H1 (cell line): ENCODE measurements at regions not wholly inside any gene's neighbourhood (a gene's known extent, or its start where the extent isn't known, plus 50 kb on each side); places are given as distances from the start of the nearest gene placed in this dataset.

Experiments used
- CTCF ChIA-PET: fragments of 300-600 bp; sonication (Branson Sonifier 250); formaldehyde crosslinking; loops from one replicate; lab custom pipeline; 2021; ENCODE audit not compliant: partially characterized antibody; lab: Charles Lee
- POLR2A ChIA-PET: fragments of 300-600 bp; sonication (Branson Sonifier 250); formaldehyde crosslinking; loops from one replicate; lab custom pipeline; 2021; ENCODE audit warnings: inconsistent platforms; ENCODE audit not compliant: partially characterized antibody; lab: Charles Lee
- DNase-seq, 2 experiments: peaks; one replicate each; pipeline versions ENCODE4 v3.0.0 to v3.0.0-alpha.2; 2010 to 2022; ENCODE audit warnings: low spot score in 2 of 2, low read depth in 1 of 2, mixed read lengths in 1 of 2
- FAIRE-seq: peaks from 2 replicates; lab custom pipeline; 2011; peaks lifted over from hg19 to GRCh38; lab: Jason Lieb, UNC
- H2AFZ ChIP-seq: 2 replicates; pipeline ENCODE4 v1.8.1; 2012; ENCODE audit warnings: low read length, inconsistent platforms
- H2AK5ac ChIP-seq: 2 replicates; pipeline ENCODE4 v1.6.1; 2013; ENCODE audit warnings: low read depth, low read length
- H2BK120ac ChIP-seq: replicated peaks from 2 replicates; pipeline ENCODE3; 2013; ENCODE audit warnings: low read depth, low read length, inconsistent platforms
- H2BK12ac ChIP-seq: 2 replicates; pipeline ENCODE4 v1.6.1; 2013; ENCODE audit warnings: low read depth, low read length
- H2BK15ac ChIP-seq: 2 replicates; pipeline ENCODE4 v1.6.1; 2013; ENCODE audit warnings: low read length
- H2BK20ac ChIP-seq: 2 replicates; pipeline ENCODE4 v1.6.1; 2013; ENCODE audit warnings: low read length
- H2BK5ac ChIP-seq: 2 replicates; pipeline ENCODE4 v1.6.1; 2013; ENCODE audit warnings: low read depth, low read length
- H3K14ac ChIP-seq: 2 replicates; pipeline ENCODE4 v1.6.1; 2013; ENCODE audit warnings: inconsistent platforms; ENCODE audit not compliant: insufficient read length
- H3K18ac ChIP-seq: 2 replicates; pipeline ENCODE4 v1.6.1; 2013; ENCODE audit warnings: low read length; ENCODE audit errors: extremely low read depth
- H3K23ac ChIP-seq: 2 replicates; pipeline ENCODE4 v1.6.1; 2013; ENCODE audit warnings: inconsistent platforms; ENCODE audit not compliant: insufficient read length
- H3K23me2 ChIP-seq: 2 replicates; pipeline ENCODE4 v1.6.1; 2013; ENCODE audit warnings: low read depth, low read length
- H3K27ac ChIP-seq: 2 replicates; pipeline ENCODE4 v1.6.1; 2011; ENCODE audit warnings: low read depth, low read length, inconsistent platforms
- H3K27me3 ChIP-seq, 4 experiments: replicated peaks in 1 of 4; 1 replicate in 1 of 4; 2 replicates in 3 of 4; pipeline versions ENCODE4 v1.6.1 to v1.8.1; 2011 to 2013; ENCODE audit warnings: low read length in 3 of 4, mild to moderate bottlenecking in 3 of 4, inconsistent platforms in 2 of 4, mixed read lengths in 2 of 4, moderate library complexity in 1 of 4; ENCODE audit not compliant: control insufficient read depth in 3 of 4, insufficient read depth in 3 of 4; ENCODE audit errors: extremely low read depth in 1 of 4
- H3K36me3 ChIP-seq, 4 experiments: 2 replicates each; pipeline versions ENCODE4 v1.6.1 to v1.8.1; 2011 to 2013; ENCODE audit warnings: mild to moderate bottlenecking in 4 of 4, low read length in 3 of 4, moderate library complexity in 2 of 4, control low read depth in 1 of 4, inconsistent platforms in 1 of 4; ENCODE audit not compliant: insufficient read depth in 4 of 4, control insufficient read depth in 2 of 4
- H3K4ac ChIP-seq: replicated peaks from 2 replicates; pipeline ENCODE3; 2013; ENCODE audit warnings: low read length, low read depth, mixed read lengths, inconsistent platforms; ENCODE audit not compliant: insufficient read length
- H3K4me1 ChIP-seq, 4 experiments: replicated peaks in 1 of 4; 1 replicate in 1 of 4; 2 replicates in 3 of 4; pipeline versions ENCODE4 v1.6.1 to v1.8.1; 2011 to 2013; ENCODE audit warnings: low read length in 3 of 4, inconsistent platforms in 2 of 4, mixed read lengths in 1 of 4; ENCODE audit not compliant: insufficient read depth in 4 of 4, control insufficient read depth in 3 of 4
- H3K4me2 ChIP-seq, 2 experiments: 2 replicates each; pipeline versions ENCODE4 v1.6.1 to v1.8.1; 2011 to 2013; ENCODE audit warnings: low read depth in 2 of 2, low read length in 2 of 2, control low read depth in 1 of 2, inconsistent platforms in 1 of 2, mild to moderate bottlenecking in 1 of 2; ENCODE audit not compliant: insufficient read depth in 1 of 2
- H3K4me3 ChIP-seq, 4 experiments: fragments of 200-600, 300-600 bp in 1 of 4; sonication (generic), shearing (Covaris generic), sonication (Bioruptor Twin) in 1 of 4; 2 replicates each; pipeline versions ENCODE4 v1.5.1 to v1.8.1; 2011 to 2016; ENCODE audit warnings: low read length in 4 of 4, low read depth in 3 of 4, control low read depth in 2 of 4, inconsistent platforms in 2 of 4, mild to moderate bottlenecking in 2 of 4, mixed read lengths in 1 of 4, moderate library complexity in 1 of 4; ENCODE audit not compliant: insufficient read depth in 2 of 4; ENCODE audit errors: extremely low read depth in 1 of 4
- H3K56ac ChIP-seq: replicated peaks from 2 replicates; pipeline ENCODE3; 2013; ENCODE audit warnings: low read depth, mild to moderate bottlenecking, mixed read lengths, low read length, inconsistent platforms; ENCODE audit not compliant: insufficient read length
- H3K79me1 ChIP-seq: 2 replicates; pipeline ENCODE4 v1.6.1; 2013; ENCODE audit warnings: low read depth, low read length, control low read depth
- H3K79me2 ChIP-seq, 2 experiments: 2 replicates each; pipeline versions ENCODE4 v1.6.1 to v1.8.1; 2012 to 2013; ENCODE audit warnings: low read length in 2 of 2, mild to moderate bottlenecking in 2 of 2, inconsistent platforms in 1 of 2; ENCODE audit not compliant: insufficient read depth in 2 of 2, control insufficient read depth in 1 of 2
- H3K9ac ChIP-seq, 4 experiments: replicated peaks in 1 of 4; 1 replicate in 1 of 4; 2 replicates in 3 of 4; pipeline versions ENCODE4 v1.6.1 to v1.8.1; 2011 to 2013; ENCODE audit warnings: low read depth in 3 of 4, low read length in 3 of 4, control low read depth in 2 of 4, mild to moderate bottlenecking in 2 of 4, moderate library complexity in 2 of 4, inconsistent platforms in 1 of 4; ENCODE audit errors: extremely low read depth in 1 of 4
- H3K9me3 ChIP-seq, 2 experiments: 2 replicates each; pipeline versions ENCODE4 v1.6.1 to v1.8.1; 2012 to 2013; ENCODE audit warnings: mild to moderate bottlenecking in 2 of 2, moderate library complexity in 2 of 2, control low read depth in 1 of 2, inconsistent platforms in 1 of 2, low read depth in 1 of 2, low read length in 1 of 2, mixed read lengths in 1 of 2; ENCODE audit not compliant: insufficient read depth in 2 of 2
- H4K20me1 ChIP-seq, 2 experiments: replicated peaks in 1 of 2; 2 replicates each; pipeline versions ENCODE3 to v1.8.1; 2011 to 2013; ENCODE audit warnings: inconsistent platforms in 2 of 2, low read length in 2 of 2, mild to moderate bottlenecking in 1 of 2; ENCODE audit not compliant: insufficient read depth in 2 of 2, control insufficient read depth in 1 of 2
- H4K5ac ChIP-seq: 2 replicates; pipeline ENCODE4 v1.6.1; 2013; ENCODE audit warnings: low read length, low read depth, mixed read lengths, inconsistent platforms; ENCODE audit not compliant: insufficient read length
- H4K8ac ChIP-seq: 2 replicates; pipeline ENCODE4 v1.8.0; 2013; ENCODE audit warnings: mild to moderate bottlenecking, moderate library complexity, low read length, inconsistent platforms; ENCODE audit not compliant: insufficient read depth; ENCODE audit errors: extremely low read depth
- H4K91ac ChIP-seq: replicated peaks from 2 replicates; pipeline ENCODE3; 2013; ENCODE audit warnings: low read length, mixed read lengths, inconsistent platforms; ENCODE audit not compliant: insufficient read length
- CBX8 ChIP-seq: fragments of 300-800, 300-1000 bp; sonication (generic); IDR thresholded peaks from 2 replicates; pipeline ENCODE4 v1.7.1; 2016; ENCODE audit warnings: low read depth, low read length, borderline replicate concordance
- GTF2F1 ChIP-seq: IDR thresholded peaks from 2 replicates; pipeline ENCODE4 v1.6.1; 2012; ENCODE audit warnings: low read depth, low read length, improper control_type of control experiment, borderline replicate concordance
- JUN ChIP-seq: IDR thresholded peaks from 2 replicates; pipeline ENCODE4 v1.6.1; 2011; ENCODE audit warnings: low read depth, mild to moderate bottlenecking, improper control_type of control experiment, low read length
- PHF8 ChIP-seq: fragments of 200-600 bp; sonication (generic); conservative IDR thresholded peaks from 2 replicates; pipeline ENCODE4 v1.7.1; 2012; ENCODE audit warnings: low read depth, mild to moderate bottlenecking, inconsistent platforms, low read length, moderate library complexity
- RNF2 ChIP-seq: fragments of 200-900, 300-1000 bp; sonication (generic); IDR thresholded peaks from 2 replicates; pipeline ENCODE4 v1.7.1; 2016; ENCODE audit warnings: borderline replicate concordance, low read depth, mild to moderate bottlenecking, antibody characterized with exemption, low read length; ENCODE audit not compliant: poor library complexity, severe bottlenecking; ENCODE audit errors: missing control alignments
- RXRA ChIP-seq: IDR thresholded peaks from 2 replicates; pipeline ENCODE4 v1.6.1; 2011; ENCODE audit warnings: low read depth, mild to moderate bottlenecking, low read length, moderate library complexity; ENCODE audit not compliant: insufficient read depth
- WGBS, 2 experiments: shearing (Covaris generic) in 1 of 2; methylation state at CpG; one replicate each; pipeline versions ENCODE4 v1.1.6 to v1.1.7; 2013 to 2015; ENCODE audit warnings: low lambda C conversion rate in 2 of 2, mixed read lengths in 2 of 2, inconsistent platforms in 1 of 2, low coverage in 1 of 2, missing lambda C conversion rate in 1 of 2; ENCODE audit not compliant: insufficient replicate concordance in 2 of 2, insufficient coverage in 1 of 2, insufficient read length in 1 of 2; ENCODE audit errors: extremely low coverage in 1 of 2, missing lambda C conversion rate in 1 of 2; 5-methylcytosine and 5-hydroxymethylcytosine counted together

DNA sequence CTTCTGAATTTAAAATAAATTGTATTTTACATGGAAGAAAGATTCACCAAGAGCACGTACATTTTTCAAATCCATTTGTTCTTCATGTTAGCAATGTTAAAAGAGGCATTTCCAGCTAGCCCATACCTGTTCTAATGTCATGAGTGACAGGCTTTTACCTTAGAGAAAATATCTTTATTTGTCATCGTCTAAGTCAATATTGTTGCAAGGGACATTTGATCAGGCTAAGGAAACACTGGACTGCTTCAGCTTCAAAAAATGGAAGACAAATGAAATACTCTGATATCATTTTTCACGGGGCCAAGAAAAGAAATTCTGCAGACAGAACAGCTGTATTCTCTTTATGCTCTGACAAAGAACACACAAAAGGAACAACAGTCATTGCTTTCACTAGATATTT lies 207.7 kb downstream of the RCHY1 start:
- H3K4me1 ChIP-seq, result no peaks in the 10 kb centered on the region; a peak in 1 of 7 replicates
- POLR2A ChIA-PET, result interaction anchor here (0.7 kb wide), 1 partner anchor 207 kb away, joined by 3 read pairs; no protein-coding TSS in a partner anchor
- H3K14ac ChIP-seq, result no peak overlapping the region

More for the DNA sequence above, 207.7 kb downstream of the RCHY1 start:
- H4K8ac ChIP-seq, result no peak overlapping the region
- H2BK20ac ChIP-seq, result no peak overlapping the region
- H3K56ac ChIP-seq, result no peak overlapping the region
- H3K4me2 ChIP-seq, result no peak overlapping the region
- no peaks in the 10 kb centered on the region for H3K27me3 ChIP-seq
- H3K4ac ChIP-seq, result no peak overlapping the region
- no peak overlapping the region for H3K27ac ChIP-seq
- H2BK120ac ChIP-seq, result no peak overlapping the region
- no peak overlapping the region for H2BK15ac ChIP-seq
- no peak overlapping the region for H3K23ac ChIP-seq
- no peak overlapping the region for H3K9ac ChIP-seq
- H3K9me3 ChIP-seq, result peaks cover 7% of the 10 kb centered on the region in 2 experiments; a peak in 3 of 4 replicates
- FAIRE-seq (no peak), DNase-seq (no peak)
- H3K4me3 ChIP-seq, result no peak overlapping the region
- no peaks in the 10 kb centered on the region for H3K36me3 ChIP-seq
- TF ChIP-seq PHF8, result no peak
- TF ChIP-seq GTF2F1, result no peak
- no peak for TF ChIP-seq JUN
- TF ChIP-seq RXRA, result no peak
- no peak for TF ChIP-seq CBX8
- TF ChIP-seq RNF2, result no peak
- H4K5ac ChIP-seq, result no peak overlapping the region
- no peaks in the 10 kb centered on the region for H3K79me1 ChIP-seq
- no peak overlapping the region for H3K18ac ChIP-seq
- no peak overlapping the region for H2BK12ac ChIP-seq
- H2AK5ac ChIP-seq, result no peak overlapping the region
- H3K23me2 ChIP-seq, result peaks cover under 1% of the 10 kb centered on the region; the same call in 1 of the 2 replicates
- no peaks in the 10 kb centered on the region for H4K20me1 ChIP-seq
- 83% methylated on average over 3 of the region's 3 CpGs; no CpG with 5 or more reads in 1 of the 2 experiments for WGBS, 2 experiments
- no peak overlapping the region for H2AFZ ChIP-seq
- no peak overlapping the region for H2BK5ac ChIP-seq
- CTCF ChIA-PET, result no interaction called here
- H4K91ac ChIP-seq, result no peak overlapping the region
- no peaks in the 10 kb centered on the region for H3K79me2 ChIP-seq
